IPS-18a (cell line): ENCODE measurements at regions not wholly inside any gene's neighbourhood (a gene's known extent, or its start where the extent isn't known, plus 50 kb on each side); places are given as distances from the start of the nearest gene placed in this dataset.
"Not testable (repeated sequence)": the region's sequence is repeated elsewhere in the genome, so short reads cannot be mapped to it uniquely, and the experiment has no call there.

ENCODE experiments used
- H3K27ac ChIP-seq: one replicate; pipeline ENCODE4 v1.5.1; 2013; ENCODE audit warnings: low read length
- H3K27me3 ChIP-seq: one replicate; pipeline ENCODE4 v1.6.1; 2013; ENCODE audit warnings: mild to moderate bottlenecking, low read length; ENCODE audit not compliant: control insufficient read depth, insufficient read depth
- H3K36me3 ChIP-seq: one replicate; pipeline ENCODE4 v1.6.1; 2013; ENCODE audit warnings: low read depth, low read length; ENCODE audit not compliant: control insufficient read depth
- H3K4me1 ChIP-seq: one replicate; pipeline ENCODE4 v1.6.1; 2013; ENCODE audit warnings: low read depth, low read length; ENCODE audit not compliant: control insufficient read depth
- H3K4me3 ChIP-seq: one replicate; pipeline ENCODE4 v1.5.1; 2013; ENCODE audit warnings: low read length
- H3K9ac ChIP-seq: one replicate; pipeline ENCODE4 v1.6.1; 2013; ENCODE audit warnings: mild to moderate bottlenecking, low read length, moderate library complexity
- H3K9me3 ChIP-seq: one replicate; pipeline ENCODE4 v1.6.1; 2013; ENCODE audit warnings: low read depth, low read length; ENCODE audit not compliant: control insufficient read depth

DNA sequence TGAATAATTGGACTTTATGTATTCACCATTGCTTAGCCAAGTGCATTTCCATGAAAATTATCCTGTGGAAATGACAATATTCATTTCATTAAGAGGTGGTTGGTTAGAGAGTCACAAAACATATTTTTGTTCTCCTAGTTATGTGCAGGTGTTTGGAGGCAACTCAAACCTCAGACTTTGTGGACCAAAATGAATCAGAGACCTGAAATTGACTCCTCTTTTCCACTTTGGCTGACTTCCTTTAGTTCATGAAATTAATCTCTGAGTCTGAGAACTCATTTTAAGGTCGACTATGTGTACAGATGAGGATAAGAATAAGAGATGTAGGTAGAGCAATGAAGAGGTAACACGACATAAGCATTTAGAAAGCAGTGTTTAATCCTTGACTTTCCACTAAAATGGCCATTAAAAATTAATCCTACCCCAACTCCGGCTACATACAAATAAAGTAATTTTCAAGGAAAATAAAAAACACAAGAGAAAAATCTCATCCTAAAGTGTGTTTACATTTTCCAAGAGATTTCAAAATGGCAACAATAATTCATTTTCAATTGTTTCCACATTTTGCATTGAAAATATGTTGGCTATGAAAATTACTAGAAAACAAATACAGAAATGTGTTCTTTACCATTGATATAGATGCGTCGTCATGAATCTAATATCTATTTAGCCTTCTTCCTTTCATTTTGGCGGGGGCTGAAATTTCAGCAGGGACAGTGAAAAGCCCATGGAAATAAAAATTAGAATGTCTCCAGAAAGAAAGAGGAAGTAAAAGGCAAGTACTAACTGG lies 185.4 kb upstream of the CSNK1A1L start:
- Histone ChIP-seq H3K4me1 (no peaks in the 10 kb centered on the region), H3K27ac (no peak overlapping the region), H3K9me3 (no peaks in the 10 kb centered on the region), H3K36me3 (no peaks in the 10 kb centered on the region), H3K4me3 (no peak overlapping the region), H3K27me3 (no peaks in the 10 kb centered on the region), H3K9ac (no peak overlapping the region)

DNA sequence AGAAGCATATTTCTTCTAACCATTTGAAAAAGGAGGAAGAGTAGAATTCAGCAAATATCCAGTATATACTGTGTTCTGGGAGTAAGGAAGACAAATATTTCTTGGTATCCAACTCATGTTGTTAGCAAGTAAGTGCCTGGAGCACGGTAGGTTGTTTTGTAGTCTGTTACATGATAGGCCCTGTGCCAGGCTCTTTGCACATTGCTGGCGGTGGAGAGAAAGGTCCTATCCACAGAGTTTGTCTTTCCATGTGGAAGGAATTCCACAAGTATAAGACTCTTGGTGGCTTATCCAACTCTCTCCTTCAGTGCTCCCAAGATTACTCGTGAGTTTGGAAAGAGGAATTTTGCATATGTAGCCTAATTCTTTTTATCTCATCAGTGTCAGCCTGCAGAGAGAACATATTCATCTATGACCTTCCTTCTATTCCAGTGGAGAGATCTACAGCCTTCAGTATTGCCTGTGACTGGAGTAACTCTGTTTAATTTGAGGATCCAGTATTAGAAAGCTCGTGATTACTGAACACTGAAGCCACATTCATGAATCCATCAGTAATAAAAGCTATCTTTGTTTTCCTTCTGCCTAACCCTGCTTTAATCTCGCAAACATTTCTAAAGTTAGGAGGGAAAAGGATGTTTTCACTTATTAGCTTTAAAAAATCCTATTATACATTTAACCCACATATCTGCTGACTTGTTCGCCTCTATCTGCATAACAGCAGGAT lies 183.9 kb upstream of the CSNK1A1L start:
- no peak overlapping the region for H3K27ac ChIP-seq
- H3K4me3 ChIP-seq: no peak overlapping the region
- H3K4me1 ChIP-seq: no peaks in the 10 kb centered on the region
- no peaks in the 10 kb centered on the region for H3K27me3 ChIP-seq
- H3K9me3 ChIP-seq: no peaks in the 10 kb centered on the region
- H3K36me3 ChIP-seq: no peaks in the 10 kb centered on the region
- H3K9ac ChIP-seq: no peak overlapping the region

DNA sequence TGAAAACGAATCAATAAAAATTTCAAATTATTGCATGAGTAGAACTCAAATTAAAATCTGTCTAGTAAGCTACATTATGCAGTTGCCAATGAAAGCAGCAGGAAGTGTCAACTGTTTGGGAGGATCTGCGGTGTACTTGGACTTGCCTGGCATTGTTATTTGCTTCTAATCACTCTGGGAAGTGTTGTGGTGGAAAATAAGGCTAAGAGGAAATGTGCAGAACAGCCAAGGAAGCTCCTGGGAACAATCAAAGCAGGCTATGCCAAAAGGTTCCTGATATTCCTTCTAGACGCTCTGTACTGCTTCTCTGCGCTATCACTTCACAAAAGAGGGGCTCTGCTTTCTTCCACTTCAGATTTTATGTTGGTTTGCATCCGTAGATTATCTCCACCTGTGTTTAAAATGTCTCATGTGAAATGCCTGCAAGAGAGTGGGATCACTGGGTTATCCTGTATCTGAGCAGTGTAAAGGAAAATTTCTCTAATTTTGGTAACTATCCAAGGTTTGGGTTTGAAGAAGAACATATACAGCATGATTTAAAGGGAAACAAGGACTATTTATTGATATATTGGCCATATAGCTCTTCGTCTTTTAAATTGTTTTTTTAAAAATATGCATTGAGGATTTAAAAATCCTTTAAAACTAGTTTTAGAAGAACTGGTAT lies 182.7 kb upstream of the CSNK1A1L start:
- Histone ChIP-seq H3K4me3 (no peak overlapping the region), H3K9ac (no peak overlapping the region), H3K36me3 (no peaks in the 10 kb centered on the region), H3K4me1 (no peaks in the 10 kb centered on the region), H3K27me3 (no peaks in the 10 kb centered on the region), H3K9me3 (no peaks in the 10 kb centered on the region), H3K27ac (no peak overlapping the region)

DNA sequence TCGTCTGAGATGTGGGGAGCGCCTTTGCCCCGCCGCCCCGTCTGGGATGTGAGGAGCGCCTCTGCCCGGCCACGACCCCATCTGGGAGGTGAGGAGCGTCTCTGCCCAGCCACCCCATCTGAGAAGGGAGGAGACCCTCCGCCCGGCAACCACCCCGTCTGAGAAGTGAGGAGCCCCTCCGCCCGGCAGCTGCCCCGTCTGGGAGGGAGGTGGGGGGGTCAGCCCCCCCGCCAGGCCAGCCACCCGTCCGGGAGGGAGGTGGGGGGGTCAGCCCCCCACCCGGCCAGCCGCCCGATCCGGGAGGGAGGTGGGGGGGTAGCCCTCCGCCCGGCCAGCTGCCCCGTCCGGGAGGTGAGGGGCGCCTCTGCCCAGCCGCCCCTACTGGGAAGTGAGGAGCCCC lies 174.8 kb upstream of the CSNK1A1L start:
- not testable (repeated sequence) for H3K9ac ChIP-seq

DNA sequence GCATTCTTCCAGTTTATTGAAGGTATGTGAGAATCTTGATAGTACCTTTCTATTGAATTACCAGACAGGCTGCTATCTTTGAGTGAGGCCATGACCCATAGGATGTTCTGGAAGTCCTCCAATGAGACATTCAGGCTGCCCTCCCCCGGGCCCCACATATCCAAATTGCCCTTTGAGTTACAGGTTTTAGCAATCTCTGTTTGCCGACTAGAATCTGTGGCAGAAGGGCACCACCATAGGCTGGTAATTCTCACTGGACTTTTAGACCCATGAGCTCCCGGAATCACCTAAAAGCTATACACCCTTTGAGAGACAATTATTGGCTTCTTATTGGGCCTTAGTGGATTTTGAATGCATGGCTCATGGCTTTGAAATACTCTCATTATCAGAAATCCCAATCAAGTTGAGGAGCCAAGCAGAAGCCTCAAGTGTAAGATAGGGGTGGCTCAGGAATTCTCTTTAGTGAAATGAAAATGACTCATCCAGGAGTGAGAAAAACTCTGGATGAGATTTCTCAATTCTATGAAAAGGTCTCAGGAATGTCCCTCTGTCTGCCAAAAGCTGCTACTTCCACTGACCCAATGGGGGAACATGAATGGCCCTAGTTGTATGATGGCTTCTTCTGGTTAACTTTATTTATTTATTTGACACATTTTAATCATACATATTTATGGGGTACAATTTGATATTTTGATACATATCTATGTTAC lies 172.1 kb upstream of the CSNK1A1L start:
- Histone ChIP-seq H3K4me3 (no peak overlapping the region), H3K27me3 (no peaks in the 10 kb centered on the region), H3K4me1 (no peaks in the 10 kb centered on the region), H3K9me3 (peaks cover 4% of the 10 kb centered on the region), H3K36me3 (no peaks in the 10 kb centered on the region), H3K27ac (no peak overlapping the region), H3K9ac (no peak overlapping the region)

More for the DNA sequence above, 174.8 kb upstream of the CSNK1A1L start:
- H3K27ac ChIP-seq, H3K9me3 ChIP-seq, H3K27me3 ChIP-seq, H3K36me3 ChIP-seq, H3K4me3 ChIP-seq, H3K4me1 ChIP-seq: not testable (repeated sequence)

DNA sequence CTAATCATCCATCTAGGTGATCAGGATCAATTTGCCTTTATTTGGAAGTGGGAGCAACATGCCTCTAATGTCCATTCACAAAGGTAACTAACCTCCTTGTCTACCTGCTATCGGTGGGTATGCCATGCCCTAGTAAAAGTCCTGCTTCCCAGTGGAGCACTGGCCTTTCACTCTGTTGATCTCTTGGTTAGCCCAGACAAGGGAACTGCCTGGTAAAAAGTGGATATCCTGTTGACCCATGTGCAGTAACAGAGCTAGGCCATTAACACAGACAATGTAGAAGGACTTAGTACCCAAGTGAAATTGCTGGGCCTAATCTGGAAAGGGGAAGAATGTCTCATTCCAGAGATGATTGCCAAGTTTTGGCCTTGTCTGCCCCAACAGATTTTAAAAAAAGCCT lies 171.5 kb upstream of the CSNK1A1L start:
- no peak overlapping the region for H3K4me3 ChIP-seq
- no peak overlapping the region for H3K27ac ChIP-seq
- no peaks in the 10 kb centered on the region for H3K36me3 ChIP-seq
- no peaks in the 10 kb centered on the region for H3K27me3 ChIP-seq
- no peaks in the 10 kb centered on the region for H3K4me1 ChIP-seq
- H3K9me3 ChIP-seq: peaks cover 4% of the 10 kb centered on the region
- no peak overlapping the region for H3K9ac ChIP-seq

DNA sequence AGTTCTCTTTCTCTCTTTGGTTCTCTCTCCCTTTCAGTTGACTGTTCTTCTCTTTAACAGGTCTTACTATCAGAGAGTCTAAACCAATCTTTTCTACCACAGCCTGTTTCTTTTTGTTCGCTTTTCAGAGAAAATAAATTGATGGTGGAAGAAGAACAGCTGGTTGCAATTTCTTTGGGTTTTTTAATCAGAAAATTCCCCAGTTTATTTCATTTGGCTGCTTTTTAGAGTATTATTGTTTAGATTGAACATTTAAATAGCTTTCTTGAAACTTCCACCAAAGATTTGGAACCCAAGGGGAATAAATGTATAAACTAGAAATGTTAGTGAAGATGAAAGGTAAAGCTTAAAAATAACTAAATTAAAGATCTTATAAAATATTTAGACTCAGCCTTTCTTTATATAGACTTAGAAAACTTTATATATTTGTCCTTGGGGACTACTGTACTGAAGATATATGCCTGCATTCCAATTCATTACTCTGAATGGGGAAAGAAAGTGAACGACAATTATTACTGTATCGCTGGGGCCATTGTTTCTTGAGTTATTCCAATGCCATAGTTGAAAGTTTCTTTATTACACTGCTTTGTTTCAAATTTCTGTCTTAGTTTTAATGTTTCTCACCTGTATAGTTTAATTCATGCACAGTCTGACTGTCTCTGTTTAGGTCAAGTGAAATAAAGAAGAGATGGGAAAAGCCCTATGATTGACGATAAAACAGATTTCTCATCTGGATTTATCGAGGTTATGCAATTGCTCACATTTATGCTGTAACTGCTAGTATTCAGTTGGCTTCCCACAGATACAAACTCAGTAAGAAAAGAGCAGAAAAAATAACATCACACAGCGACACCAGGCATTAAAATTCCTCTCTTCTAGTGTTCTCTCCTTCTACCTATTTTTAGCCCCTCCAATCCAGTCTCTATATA lies 169.4 kb upstream of the CSNK1A1L start:
- Histone ChIP-seq H3K4me1 (no peaks in the 10 kb centered on the region), H3K9ac (no peak overlapping the region), H3K36me3 (no peaks in the 10 kb centered on the region), H3K27me3 (no peaks in the 10 kb centered on the region), H3K4me3 (no peak overlapping the region), H3K9me3 (peaks cover 4% of the 10 kb centered on the region), H3K27ac (no peak overlapping the region)

DNA sequence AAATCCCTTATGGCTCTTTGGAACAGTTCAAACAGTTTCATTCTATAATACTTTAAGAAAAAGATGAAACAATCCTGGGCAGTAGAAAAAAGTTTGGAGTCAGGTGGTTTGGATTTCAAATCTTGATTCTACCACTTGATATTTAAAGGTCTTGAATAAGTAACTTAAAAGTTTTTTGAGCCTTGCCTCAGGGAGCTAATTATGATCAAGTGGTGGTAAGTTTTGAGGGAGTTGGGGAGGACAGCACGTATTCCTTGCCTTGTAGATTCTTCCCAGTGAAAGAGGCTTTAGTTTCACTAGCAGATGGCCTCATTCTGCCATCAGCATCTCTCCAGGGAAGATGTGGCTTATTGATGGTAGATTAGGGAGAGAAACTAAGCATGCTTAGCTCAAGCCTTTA lies 168.4 kb upstream of the CSNK1A1L start:
- H3K4me1 ChIP-seq: no peaks in the 10 kb centered on the region
- no peak overlapping the region for H3K27ac ChIP-seq
- H3K9me3 ChIP-seq: peaks cover 2% of the 10 kb centered on the region
- H3K4me3 ChIP-seq: no peak overlapping the region
- H3K9ac ChIP-seq: no peak overlapping the region
- H3K27me3 ChIP-seq: no peaks in the 10 kb centered on the region
- no peaks in the 10 kb centered on the region for H3K36me3 ChIP-seq

DNA sequence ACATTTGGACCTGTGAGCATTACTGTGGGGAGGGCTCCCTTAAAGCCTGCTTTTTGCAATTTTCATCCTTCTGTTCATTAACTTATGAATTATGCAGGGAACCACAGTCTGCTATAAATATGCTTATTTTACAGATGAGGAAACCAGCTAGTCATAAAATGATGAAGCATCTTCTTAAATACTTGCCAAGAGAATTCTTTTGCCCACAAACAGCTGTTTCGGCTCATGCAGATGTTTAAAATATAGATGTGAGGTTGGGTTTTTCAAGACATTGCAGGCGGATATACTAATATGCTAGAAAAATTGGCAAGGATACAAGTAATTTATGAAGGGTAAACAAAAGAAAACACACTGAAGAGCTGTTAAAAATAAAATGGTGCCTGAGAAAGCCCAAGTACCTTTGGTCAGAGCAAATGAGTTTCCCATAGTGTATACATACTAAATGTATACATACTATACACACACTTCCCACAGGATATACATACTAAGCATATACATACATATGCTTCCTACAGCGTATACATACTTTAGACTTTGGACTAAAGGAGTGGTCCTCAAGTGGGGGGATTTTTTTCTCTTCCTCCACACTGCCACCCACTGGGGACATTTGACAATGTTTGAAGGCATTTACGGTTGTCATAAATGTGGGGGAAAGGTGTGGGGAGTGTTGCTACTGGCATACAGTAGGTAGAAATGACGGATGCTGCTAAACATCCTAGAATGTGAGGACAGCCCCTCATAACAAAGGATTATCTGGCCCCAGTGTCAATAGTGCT lies 164.9 kb upstream of the CSNK1A1L start:
- H3K9ac ChIP-seq: no peak overlapping the region
- no peak overlapping the region for H3K27ac ChIP-seq
- H3K9me3 ChIP-seq: no peaks in the 10 kb centered on the region
- H3K4me1 ChIP-seq: no peaks in the 10 kb centered on the region
- no peaks in the 10 kb centered on the region for H3K36me3 ChIP-seq
- no peaks in the 10 kb centered on the region for H3K27me3 ChIP-seq
- H3K4me3 ChIP-seq: no peak overlapping the region

DNA sequence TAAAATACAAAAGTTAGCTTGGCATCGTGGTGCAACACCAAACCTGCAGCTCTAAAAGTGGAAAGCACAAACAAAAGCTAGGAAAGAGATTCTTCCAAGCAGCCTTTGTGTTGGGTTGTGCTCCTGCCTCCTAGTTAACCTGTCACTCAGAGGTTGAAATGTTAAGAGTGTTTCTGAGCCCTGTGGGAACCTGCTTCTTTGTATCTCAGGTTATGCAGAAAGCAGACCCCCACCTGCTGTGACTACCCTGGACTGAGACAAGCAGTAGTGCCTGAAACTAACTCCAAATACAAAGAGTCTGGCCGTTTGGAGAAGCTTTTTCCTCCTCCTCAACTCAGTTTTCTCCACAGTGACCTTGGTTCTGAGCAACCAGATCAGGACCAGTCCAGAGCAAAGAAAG lies 158.4 kb upstream of the CSNK1A1L start:
- Histone ChIP-seq H3K9ac (no peak overlapping the region), H3K4me3 (no peak overlapping the region), H3K9me3 (peaks cover 6% of the 10 kb centered on the region), H3K36me3 (no peaks in the 10 kb centered on the region), H3K27ac (no peak overlapping the region), H3K4me1 (peaks cover 5% of the 10 kb centered on the region), H3K27me3 (no peaks in the 10 kb centered on the region)
